Activated gamma-delta T cell treated with Interleukin-2 at 50 U/mL for 16 hours (primary cell): ENCODE measurements at regions not wholly inside any gene's neighbourhood (a gene's known extent, or its start where the extent isn't known, plus 50 kb on each side); places are given as distances from the start of the nearest gene placed in this dataset.

Experiments
- DNase-seq: peaks from one replicate; pipeline ENCODE4 v3.0.0-alpha.2; 2020

DNA sequence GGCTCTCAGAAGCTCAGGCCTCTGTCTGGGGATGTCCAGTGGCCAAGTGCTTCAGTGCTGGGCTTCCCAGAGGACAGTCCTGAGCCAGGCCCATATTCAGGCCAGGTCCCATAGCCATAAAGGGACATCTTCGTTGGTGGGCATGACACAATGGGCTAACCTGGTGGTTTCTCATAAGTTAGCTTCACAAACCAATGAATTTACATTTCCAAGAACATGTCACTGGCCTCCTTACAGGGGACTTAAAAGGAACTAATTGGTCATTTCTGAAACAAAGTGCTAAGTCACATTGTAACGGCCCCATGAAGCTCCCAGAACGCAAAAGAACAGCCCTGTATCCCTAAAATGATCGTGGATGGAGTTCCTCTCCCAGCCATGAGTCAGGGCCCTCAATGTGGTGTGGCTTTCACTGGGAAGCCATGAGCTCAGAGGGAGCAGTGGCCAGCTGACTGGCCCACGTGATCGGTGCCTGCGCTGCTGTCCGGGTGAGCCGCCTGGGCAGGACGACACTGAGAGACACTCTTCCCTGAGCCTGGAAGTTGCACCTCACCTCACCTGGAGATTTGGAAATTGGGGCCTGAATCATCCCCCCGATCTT is 163.7 kb upstream of the APCDD1 start:
- DNase-seq, result no peak

DNA sequence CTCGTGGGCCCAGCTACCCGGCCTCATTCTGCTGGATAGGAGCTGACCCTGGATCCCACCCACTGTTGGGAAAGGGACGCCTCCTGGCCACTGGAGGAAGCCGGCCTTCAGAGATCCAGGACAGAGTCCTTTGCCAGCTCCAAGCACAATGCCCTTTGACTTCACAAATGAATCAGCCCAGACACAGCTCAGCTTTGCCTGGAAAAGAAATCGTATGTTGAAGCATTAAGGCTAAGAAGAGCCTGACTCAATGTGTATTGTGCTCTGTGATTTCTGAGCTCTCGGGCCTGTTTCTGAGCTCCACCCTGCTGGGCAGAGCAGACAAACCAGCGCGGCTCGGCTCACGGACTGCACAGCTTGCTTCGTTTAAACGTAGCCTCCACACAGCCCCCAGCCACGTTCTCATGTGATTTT is 162.9 kb upstream of the APCDD1 start:
- no peak for DNase-seq

DNA sequence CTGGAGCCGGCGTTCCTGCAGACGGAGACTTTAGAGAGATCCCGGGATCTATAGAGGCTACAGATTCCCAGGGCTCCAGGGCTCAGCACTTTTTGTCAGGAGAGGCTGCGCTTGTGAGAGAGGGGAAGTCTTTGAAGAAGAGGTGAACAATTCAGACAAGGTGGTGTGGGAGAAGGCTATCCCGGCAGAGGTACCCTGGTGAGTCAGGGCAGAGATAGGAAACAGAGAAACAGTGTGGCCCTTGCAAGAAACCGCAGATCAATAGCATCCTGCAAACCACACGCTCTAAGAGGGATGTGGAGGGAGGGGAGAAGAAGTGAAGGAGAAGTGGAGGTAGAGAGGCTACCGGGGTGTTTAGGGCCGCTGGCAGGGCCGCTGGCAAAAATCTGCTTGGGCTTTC is 160.5 kb upstream of the APCDD1 start:
- no peak for DNase-seq

DNA sequence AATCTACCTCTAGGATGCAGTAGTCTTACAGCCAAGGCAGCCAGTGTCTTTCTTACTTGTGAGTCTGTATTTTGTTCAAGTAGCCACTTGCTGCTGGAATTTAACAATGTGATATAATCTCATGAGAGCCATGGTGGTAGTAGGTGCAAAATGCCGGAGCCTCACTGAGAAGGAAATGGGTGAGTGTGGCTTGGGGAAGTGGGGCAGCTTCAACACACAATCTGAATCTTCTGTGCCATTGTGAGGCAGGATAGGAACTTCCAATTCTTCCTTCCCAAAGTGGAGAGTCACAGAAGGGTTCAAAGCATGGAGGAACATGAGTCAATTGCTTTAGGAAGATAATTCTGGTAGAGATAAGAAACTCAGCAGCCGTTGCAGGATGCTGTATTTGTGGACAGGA is 158.7 kb upstream of the APCDD1 start:
- no peak for DNase-seq

DNA sequence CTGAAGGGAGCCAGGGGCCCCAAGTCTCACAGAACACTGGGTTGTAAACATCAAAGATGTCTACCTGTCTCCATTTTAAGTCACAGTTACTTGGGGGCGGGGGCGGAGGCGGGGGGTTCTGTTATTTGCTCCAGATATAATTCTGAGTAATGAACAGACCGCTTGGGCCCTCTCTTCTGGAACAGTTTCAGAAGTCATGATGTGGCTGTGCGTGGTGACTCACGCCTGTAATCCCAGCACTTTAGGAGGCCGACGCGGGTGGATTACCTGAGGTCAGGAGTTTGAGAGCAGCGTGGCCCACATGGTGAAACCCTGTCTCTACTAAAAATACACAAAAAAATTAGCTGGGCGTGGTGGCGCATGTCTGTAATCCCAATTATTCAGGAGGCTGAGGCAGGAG is 157.9 kb upstream of the APCDD1 start:
- DNase-seq, result no peak

DNA sequence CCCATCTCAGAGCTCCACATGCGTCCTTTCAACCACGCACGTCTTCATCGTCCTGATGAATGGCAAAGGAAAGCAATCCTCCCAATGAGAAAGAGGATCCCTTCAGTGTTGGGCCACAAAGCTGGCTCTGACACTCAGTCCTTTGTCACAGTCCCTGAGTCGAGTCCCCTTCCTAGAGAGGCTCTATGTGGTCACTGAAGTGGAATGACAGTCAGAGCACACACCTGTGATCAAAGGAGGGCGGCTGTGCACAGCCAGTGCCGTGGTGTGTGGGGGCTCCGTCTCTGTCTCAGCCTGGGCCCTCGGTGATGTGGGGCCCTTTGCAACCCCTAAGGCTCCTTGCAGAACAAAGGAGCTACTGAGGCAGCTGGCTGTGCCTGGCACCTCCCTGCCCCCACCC is 157.3 kb upstream of the APCDD1 start:
- DNase-seq, result no peak

- no peak for DNase-seq
Observed at GRCh38 chr18:10298346-10298745, 156.1 kb upstream of the APCDD1 start.

DNA sequence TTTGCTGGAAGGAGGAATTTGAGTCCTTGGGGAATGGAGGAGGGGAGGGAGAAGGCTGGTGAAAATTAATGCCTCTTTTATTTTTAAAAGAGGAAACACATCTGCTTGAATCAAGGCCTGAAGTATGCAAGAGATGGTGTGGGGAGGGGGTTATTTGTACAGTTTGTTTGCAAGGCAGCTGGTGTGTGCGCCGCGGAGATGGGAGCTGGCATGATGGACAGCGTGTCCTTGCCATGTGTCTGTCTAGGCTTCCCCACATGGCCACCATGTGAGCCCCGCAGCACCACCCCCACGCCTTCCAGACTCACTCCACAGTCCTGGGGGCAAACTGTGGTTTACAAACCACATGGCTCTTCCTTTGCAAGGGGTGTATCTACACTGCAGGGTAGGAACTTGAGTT is 154.8 kb upstream of the APCDD1 start:
- no peak for DNase-seq

- DNase-seq, result no peak
Observed at GRCh38 chr18:10300739-10301138, 153.7 kb upstream of the APCDD1 start.

- no peak for DNase-seq
Observed at GRCh38 chr18:10301831-10302483, 152.5 kb upstream of the APCDD1 start.

- no peak for DNase-seq
Observed at GRCh38 chr18:10303171-10303570, 151.3 kb upstream of the APCDD1 start.

DNA sequence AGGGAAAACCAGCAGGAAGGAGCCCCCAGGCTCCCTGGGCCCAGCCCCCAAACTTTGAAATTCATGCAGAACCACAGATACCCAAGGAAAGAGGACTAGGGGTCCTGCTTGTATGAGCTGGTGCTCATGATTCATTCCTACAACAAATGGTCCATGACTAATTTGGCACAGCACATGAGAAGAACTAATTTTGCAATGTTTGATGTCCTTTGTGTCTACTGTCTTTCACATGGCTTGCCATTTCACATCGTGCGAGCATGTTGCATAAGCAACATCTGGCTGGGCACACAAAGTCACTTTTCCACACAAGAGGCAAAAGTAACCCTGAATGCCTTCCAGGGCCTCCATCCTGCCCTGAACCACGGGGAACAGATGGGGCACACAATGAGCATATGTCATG is 149.6 kb upstream of the APCDD1 start:
- DNase-seq, result no peak

DNA sequence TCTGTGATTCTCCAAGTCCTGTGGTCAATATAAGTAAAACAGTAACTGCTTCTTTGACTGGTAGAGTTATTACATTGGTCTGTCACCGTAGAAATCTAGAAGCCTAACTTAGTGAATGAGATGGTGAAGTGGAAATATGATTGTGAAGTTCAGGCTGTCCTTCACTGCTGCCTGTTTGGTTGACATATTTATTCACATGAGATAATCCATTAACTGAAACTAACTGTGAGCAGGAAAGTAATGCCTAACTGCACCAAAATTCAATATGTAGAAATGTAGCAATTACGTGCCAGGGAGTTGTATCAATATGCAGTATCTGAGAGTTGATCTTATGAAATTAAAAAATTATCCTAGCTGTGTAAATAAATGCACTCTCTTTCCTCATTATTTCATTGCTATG is 147.7 kb upstream of the APCDD1 start:
- DNase-seq, result no peak

DNA sequence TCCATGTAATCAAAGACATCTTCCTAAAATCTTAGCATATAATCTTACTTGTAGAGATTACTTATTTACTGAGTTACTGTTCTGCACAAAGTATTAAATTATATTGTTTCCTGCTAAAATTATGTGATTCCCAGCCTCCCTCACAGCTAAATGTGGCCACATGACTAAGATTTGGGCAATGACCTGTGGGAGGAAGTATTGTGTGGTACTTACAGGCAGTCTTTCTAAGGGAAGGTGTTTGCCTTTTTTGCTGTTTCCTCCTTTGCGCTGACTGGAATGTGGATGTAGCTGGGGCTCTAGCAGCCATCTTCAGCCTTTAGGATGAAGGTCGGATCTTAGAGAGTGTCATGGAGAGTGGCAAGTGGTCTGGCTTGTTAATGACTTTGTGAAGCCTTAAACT is 146.3 kb upstream of the APCDD1 start:
- DNase-seq, result no peak

DNA sequence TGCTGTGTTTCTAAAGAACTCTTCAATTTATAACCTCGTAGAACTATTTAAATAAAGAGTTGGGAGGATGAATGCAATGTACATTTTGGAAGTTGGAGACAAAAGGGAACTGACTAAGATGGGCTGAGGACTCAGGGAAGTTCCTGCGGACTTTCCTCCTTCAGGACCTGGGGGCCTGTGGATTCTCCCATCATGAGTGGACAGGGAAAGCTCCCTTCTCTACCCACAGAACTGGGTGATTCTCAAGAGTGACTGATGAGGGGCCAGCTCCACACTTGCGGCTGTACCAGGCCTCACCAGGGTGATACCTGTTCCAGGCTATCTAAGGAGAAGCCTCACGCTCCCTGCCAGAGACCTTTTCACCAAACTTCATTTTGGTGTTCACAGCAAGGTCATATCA is 143.8 kb upstream of the APCDD1 start:
- DNase-seq, result no peak

GRCh38 chr18:10312326-10313015 is 142.0 kb upstream of the APCDD1 start:
- DNase-seq, result no peak

GRCh38 chr18:10313016-10313342 is 141.5 kb upstream of the APCDD1 start:
- no peak for DNase-seq

GRCh38 chr18:10314066-10314465 is 140.4 kb upstream of the APCDD1 start:
- no peak for DNase-seq

DNA sequence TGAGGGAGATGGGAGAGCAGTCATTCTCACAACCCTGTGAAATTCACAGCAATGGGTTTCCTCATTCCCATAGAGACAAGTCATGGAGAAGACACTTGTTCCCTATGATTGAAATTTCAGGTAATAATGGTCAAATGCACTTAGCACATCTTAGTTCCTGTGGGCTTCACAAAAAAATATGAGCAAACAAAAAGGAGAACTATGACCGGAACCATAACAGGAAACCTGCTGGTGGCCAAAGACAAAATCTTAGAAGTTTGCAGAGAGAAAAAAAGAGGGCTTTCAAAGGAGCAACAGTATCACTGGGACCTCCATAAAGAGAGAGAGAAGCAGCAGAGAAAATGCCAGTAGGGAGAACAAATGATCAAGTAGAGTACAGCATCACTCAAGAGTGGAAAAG is 138.9 kb upstream of the APCDD1 start:
- no peak for DNase-seq

DNA sequence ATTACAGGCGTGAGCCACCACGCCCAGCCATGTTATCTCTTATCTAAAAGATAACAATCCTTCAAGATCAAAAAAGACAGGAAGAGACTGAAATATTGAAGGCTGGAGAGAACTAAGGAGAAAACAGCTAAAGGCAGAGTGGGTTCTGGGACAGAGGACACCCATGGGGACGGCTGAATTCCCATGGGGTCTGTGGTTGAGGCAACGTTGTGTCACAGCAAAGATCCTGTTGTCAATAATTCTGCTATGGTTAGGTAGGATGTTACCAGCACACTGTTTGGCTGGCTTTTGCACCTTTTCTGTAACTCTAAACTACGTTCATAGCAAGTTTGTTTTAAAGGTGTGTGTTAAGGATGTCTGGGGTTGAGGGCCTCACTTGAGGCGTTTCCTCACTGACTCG is 137.7 kb upstream of the APCDD1 start:
- DNase-seq, result no peak

DNA sequence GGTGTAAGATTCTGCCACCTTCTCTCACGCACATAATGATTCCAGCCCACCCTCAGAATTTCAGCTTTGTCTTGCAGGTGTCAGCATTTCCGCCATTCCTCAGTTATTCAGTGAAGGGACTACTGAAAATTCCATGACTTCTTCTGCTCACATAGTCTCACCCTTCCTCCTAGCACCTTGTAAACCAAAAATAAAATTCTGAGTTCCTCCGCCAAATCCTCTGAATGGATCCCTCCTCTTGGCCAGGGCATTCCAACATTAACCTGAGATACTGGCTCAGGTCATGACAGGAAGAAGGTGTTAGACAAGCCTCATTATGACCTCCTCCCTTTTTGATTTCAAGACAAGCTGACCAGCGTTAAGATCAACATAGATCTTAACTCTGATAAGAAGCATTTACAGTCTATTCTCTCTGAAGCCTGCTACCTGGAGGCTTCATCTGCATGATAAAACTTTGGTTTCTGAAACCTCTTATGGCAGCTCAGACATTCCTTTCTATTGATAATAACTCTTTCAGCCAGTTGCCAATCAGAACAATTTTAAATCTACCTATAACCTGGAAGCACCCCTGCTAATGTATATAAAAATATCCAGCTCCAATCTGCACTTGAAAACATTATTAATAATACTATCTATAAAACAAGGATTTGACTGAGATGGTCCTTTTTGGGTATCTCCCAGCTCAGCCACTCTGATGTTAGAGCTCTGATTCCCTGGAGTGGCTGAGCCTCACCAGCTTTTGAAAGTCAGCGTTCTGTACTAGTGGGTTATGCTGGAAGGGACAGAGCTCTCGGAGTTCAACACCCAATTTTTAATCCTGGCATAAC is 136.4 kb upstream of the APCDD1 start:
- DNase-seq, result no peak

- DNase-seq, result no peak
Observed at GRCh38 chr18:10318691-10318970, 135.8 kb upstream of the APCDD1 start.

DNA sequence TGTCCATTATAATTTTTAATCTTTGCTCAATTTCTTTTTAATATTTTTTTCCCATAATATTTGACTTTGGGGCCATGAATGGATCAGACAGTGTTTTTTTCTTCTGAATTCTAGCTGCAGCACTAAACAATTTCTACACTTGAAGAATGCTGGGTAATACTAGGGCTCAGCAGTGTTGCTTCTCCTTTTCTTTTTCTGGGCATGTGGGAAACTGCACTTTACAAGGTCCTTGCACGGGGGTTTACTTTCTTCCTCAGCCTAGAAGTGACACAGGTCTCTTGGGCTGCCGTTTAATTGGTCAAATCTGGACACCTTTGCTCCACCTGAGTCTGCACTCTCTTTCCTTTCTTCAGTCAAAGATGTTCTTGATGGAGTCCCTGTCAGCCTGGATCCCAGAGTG is 135.4 kb upstream of the APCDD1 start:
- no peak for DNase-seq

- DNase-seq, result no peak
Observed at GRCh38 chr18:10319914-10320600, 134.4 kb upstream of the APCDD1 start.
